Erythroblast (primary cell): ENCODE measurements at regions not wholly inside any gene's neighbourhood (a gene's known extent, or its start where the extent isn't known, plus 50 kb on each side); places are given as distances from the start of the nearest gene placed in this dataset.

Experiments used
- GATA1 ChIP-seq: IDR thresholded peaks from 2 replicates; pipeline ENCODE4 v1.6.1; 2011; ENCODE audit warnings: low read depth, mild to moderate bottlenecking, control low read depth, low read length, moderate library complexity
- POLR2A ChIP-seq: IDR thresholded peaks from 2 replicates; pipeline ENCODE4 v1.6.1; 2011; ENCODE audit warnings: mild to moderate bottlenecking, low read length

DNA sequence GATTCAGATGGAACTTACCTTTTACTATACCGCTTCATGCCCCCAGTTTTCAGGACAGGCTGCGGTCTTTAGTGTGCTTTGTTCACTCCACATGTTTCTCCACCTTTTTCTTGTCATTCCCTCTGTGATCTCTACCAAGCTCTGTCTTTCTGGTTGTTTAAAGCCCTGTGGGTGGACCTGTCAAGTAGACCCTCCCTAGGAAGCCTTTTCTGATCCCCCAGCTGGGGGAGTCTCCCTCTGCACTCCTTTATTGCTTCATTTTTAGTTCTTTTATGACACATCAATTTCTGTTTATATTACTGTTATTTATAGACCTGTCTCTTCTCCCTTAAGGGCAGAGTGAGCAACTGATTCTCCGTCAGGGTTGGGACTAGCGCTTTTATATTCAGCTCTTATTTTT lies 150.2 kb downstream of the C4orf33 start:
- TF ChIP-seq POLR2A (no peak), GATA1 (no peak)
